Forelimb muscle (tissue), 1 donor: ENCODE measurements at regions not wholly inside any gene's neighbourhood (a gene's known extent, or its start where the extent isn't known, plus 50 kb on each side); places are given as distances from the start of the nearest gene placed in this dataset.
"Not testable (repeated sequence)": the region's sequence is repeated elsewhere in the genome, so short reads cannot be mapped to it uniquely, and the experiment has no call there.

Experiments
- DNase-seq: peaks from one replicate; pipeline ENCODE4 v3.0.0-alpha.2; 2013; ENCODE audit warnings: low read depth

GRCh38 chr2:225761396-225761795 lies 361.9 kb downstream of the NYAP2 start:
- no peak for DNase-seq

GRCh38 chr2:225757248-225757647 lies 357.7 kb downstream of the NYAP2 start:
- DNase-seq = no peak

- DNase-seq = no peak
Observed at GRCh38 chr2:225756198-225756597, 356.7 kb downstream of the NYAP2 start.

- no peak for DNase-seq
Observed at GRCh38 chr2:225748609-225749008, 349.1 kb downstream of the NYAP2 start.

- not testable (repeated sequence) for DNase-seq
Observed at GRCh38 chr2:225743996-225744395, 344.5 kb downstream of the NYAP2 start.

GRCh38 chr2:225742487-225742886 lies 343.0 kb downstream of the NYAP2 start:
- DNase-seq = no peak

GRCh38 chr2:225740086-225740485 lies 340.6 kb downstream of the NYAP2 start:
- DNase-seq = peak; percentile 22

GRCh38 chr2:225739328-225739727 lies 339.8 kb downstream of the NYAP2 start:
- DNase-seq = no peak

GRCh38 chr2:225738735-225739134 lies 339.2 kb downstream of the NYAP2 start:
- DNase-seq = no peak

- no peak for DNase-seq
Observed at GRCh38 chr2:225737556-225737955, 338.0 kb downstream of the NYAP2 start.

GRCh38 chr2:225735844-225736243 lies 336.3 kb downstream of the NYAP2 start:
- peak; percentile 72 for DNase-seq

- no peak for DNase-seq
Observed at GRCh38 chr2:225725726-225726125, 326.2 kb downstream of the NYAP2 start.
